Gastroesophageal sphincter (tissue), 4 donors: ENCODE measurements at regions not wholly inside any gene's neighbourhood (a gene's known extent, or its start where the extent isn't known, plus 50 kb on each side); places are given as distances from the start of the nearest gene placed in this dataset.

ENCODE experiments used
- ATAC-seq: fragments of 150-250 bp; one replicate; pipeline ENCODE4 v1.9.1; 2016; ENCODE audit warnings: mild to moderate bottlenecking, moderate library complexity
- H3K27ac ChIP-seq, 4 donors: fragments of 200-600 bp; sonication (generic) in 3 of 4; 1 replicate in 3 of 4; 2 replicates in 1 of 4; pipeline ENCODE4 v1.5.1; 2016 to 2019
- H3K27me3 ChIP-seq: fragments of 200-600 bp; sonication (generic); one replicate; pipeline ENCODE4 v1.5.1; 2019
- H3K36me3 ChIP-seq, 2 donors: fragments of 200-600 bp; sonication (generic); one replicate each; pipeline ENCODE4 v1.5.1; 2019; ENCODE audit warnings: control low read depth in 1 of 2
- H3K4me1 ChIP-seq, 3 donors: fragments of 200-600 bp; sonication (generic); 1 replicate in 2 of 3; 2 replicates in 1 of 3; pipeline ENCODE4 v1.5.1; 2016 to 2019; ENCODE audit warnings: control low read depth in 2 of 3
- H3K4me3 ChIP-seq, 2 donors: fragments of 200-600 bp; sonication (generic); one replicate each; pipeline ENCODE4 v1.5.1; 2019; ENCODE audit warnings: mild to moderate bottlenecking in 1 of 2, moderate library complexity in 1 of 2
- H3K9me3 ChIP-seq, 3 donors: fragments of 200-600 bp; sonication (generic); one replicate each; pipeline ENCODE4 v1.5.1; 2017 to 2019; ENCODE audit warnings: control low read depth in 2 of 3
- EP300 ChIP-seq: sonication (generic); formaldehyde crosslinking; IDR thresholded peaks from one replicate; pipeline ENCODE4 v1.6.1; 2017; ENCODE audit warnings: antibody characterized with exemption, mild to moderate bottlenecking
- POLR2A ChIP-seq, 2 donors: fragments of 450-650 bp; IDR thresholded peaks; one replicate each; pipeline ENCODE4 v1.6.1; 2017; ENCODE audit warnings: antibody characterized with exemption in 2 of 2, mild to moderate bottlenecking in 2 of 2, moderate library complexity in 1 of 2
- POLR2AphosphoS5 ChIP-seq: sonication (generic); formaldehyde crosslinking; IDR thresholded peaks from one replicate; pipeline ENCODE4 v1.6.1; 2017; ENCODE audit warnings: antibody characterized with exemption
- WGBS, 2 donors: methylation state at CpG; one replicate each; pipeline ENCODE4 v1.1.5; 2018; ENCODE audit warnings: low coverage in 1 of 2; 5-methylcytosine and 5-hydroxymethylcytosine counted together
- TF ChIP-seq, protein P1 (sequence below), 4 experiments: fragments of 200-600 bp in 2 of 4; fragments of 450-650 bp in 2 of 4; sonication (generic) in 1 of 4; IDR thresholded peaks; one replicate each; pipeline ENCODE4 v1.5.1; 2017 to 2019; ENCODE audit warnings: antibody characterized with exemption in 4 of 4, mild to moderate bottlenecking in 2 of 4, moderate library complexity in 2 of 4

DNA sequence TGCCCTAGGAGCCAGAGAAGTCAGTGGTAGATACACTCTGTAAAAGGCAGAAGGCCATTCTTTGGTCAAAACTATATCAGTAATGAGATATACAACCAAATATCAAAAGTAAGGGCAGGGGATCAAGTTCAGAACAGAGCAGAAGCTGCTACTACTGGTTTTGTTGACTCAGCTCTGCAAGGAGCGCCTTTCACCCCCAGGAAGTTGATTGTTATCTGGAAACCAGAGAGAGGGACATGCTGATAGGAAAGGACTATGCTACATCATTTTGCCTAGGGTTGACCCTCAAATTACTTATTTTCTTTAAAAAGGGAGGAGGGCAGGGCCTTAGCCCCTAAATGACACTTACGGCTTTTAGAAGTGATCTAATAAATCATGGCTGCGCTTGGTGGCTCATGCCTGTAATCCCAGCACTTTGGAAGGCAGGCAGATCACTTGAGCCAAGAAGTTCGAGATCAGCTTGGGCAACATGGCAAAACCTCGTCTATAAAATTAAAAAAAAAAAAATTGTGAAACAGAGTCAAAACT lies 194.0 kb downstream of the KLHL28 start:
- H3K9me3 ChIP-seq = no peaks in the 10 kb centered on the region
- TF ChIP-seq, protein P1, sequence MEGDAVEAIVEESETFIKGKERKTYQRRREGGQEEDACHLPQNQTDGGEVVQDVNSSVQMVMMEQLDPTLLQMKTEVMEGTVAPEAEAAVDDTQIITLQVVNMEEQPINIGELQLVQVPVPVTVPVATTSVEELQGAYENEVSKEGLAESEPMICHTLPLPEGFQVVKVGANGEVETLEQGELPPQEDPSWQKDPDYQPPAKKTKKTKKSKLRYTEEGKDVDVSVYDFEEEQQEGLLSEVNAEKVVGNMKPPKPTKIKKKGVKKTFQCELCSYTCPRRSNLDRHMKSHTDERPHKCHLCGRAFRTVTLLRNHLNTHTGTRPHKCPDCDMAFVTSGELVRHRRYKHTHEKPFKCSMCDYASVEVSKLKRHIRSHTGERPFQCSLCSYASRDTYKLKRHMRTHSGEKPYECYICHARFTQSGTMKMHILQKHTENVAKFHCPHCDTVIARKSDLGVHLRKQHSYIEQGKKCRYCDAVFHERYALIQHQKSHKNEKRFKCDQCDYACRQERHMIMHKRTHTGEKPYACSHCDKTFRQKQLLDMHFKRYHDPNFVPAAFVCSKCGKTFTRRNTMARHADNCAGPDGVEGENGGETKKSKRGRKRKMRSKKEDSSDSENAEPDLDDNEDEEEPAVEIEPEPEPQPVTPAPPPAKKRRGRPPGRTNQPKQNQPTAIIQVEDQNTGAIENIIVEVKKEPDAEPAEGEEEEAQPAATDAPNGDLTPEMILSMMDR (IDR thresholded peaks at IDR 0.05) = no peak
- TF ChIP-seq POLR2AphosphoS5 (no peak), EP300 (no peak), POLR2A (IDR thresholded peaks at IDR 0.05) (no peak)
- no peaks in the 10 kb centered on the region for H3K27me3 ChIP-seq
- H3K36me3 ChIP-seq = no peaks in the 10 kb centered on the region
- no peak overlapping the region for H3K4me3 ChIP-seq
- no peak for ATAC-seq
- no peaks in the 10 kb centered on the region for H3K4me1 ChIP-seq
- 63 to 65% methylated on average over 4 to 5 of the region's 5 CpGs for WGBS, 2 donors
- no peak overlapping the region for H3K27ac ChIP-seq

DNA sequence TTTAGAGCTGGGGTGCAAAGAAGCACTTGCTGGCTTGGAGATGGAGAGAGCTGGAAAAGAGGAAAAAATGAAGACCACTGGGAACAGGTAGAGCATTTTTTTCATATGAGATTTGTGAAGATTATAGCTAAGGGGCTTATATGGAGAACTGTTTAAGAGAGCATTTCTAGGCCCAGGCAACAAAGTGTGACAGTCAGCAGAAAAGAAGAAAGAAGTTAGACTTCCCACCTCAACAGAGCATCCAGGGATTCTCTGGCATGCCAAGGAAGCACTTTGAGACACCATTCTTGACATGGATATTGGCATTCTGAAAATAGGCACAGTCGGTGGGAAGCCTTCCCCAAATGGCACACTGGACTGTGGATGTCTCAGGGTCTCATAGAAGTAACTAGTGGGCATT lies 195.5 kb downstream of the KLHL28 start:
- 100% methylated on average over 1 of the region's 1 CpG for WGBS, 2 donors
- Histone ChIP-seq H3K36me3 (no peaks in the 10 kb centered on the region), H3K27ac (no peak overlapping the region), H3K4me1 (no peaks in the 10 kb centered on the region), H3K27me3 (no peaks in the 10 kb centered on the region), H3K9me3 (no peaks in the 10 kb centered on the region), H3K4me3 (no peak overlapping the region)
- TF ChIP-seq POLR2AphosphoS5 = no peak
- no peak for TF ChIP-seq POLR2A (IDR thresholded peaks at IDR 0.05)
- no peak for TF ChIP-seq EP300
- TF ChIP-seq, protein P1 (IDR thresholded peaks at IDR 0.05) = no peak
- ATAC-seq = no peak

DNA sequence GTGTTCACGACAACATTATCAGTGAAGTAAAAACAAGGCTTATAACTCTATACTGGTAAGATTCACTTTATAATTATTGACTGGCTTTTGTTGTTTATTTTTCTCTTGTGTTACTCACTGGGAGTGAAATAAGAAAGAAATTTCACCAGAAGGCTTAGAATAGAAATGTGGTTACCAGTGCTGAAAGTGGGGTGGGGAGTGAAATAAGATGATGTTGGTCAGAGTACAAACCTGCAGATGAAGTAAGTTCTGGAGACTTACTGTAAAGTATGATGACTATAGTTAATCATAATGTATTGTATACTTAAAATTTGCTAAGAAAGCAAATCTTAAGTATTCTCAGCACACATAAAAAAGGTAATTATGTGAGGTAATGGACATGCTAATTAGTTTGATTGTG lies 198.4 kb downstream of the KLHL28 start:
- H3K27ac ChIP-seq = no peak overlapping the region
- no peaks in the 10 kb centered on the region for H3K27me3 ChIP-seq
- no peak for TF ChIP-seq POLR2AphosphoS5
- TF ChIP-seq, protein P1 (IDR thresholded peaks at IDR 0.05) = no peak
- no peak for TF ChIP-seq EP300
- TF ChIP-seq POLR2A (IDR thresholded peaks at IDR 0.05) = no peak
- H3K4me1 ChIP-seq = no peaks in the 10 kb centered on the region
- ATAC-seq = no peak
- no peaks in the 10 kb centered on the region for H3K36me3 ChIP-seq
- WGBS, 2 donors = 38 to 78% methylated on average over 1 of the region's 1 CpG
- no peaks in the 10 kb centered on the region for H3K9me3 ChIP-seq
- no peak overlapping the region for H3K4me3 ChIP-seq

DNA sequence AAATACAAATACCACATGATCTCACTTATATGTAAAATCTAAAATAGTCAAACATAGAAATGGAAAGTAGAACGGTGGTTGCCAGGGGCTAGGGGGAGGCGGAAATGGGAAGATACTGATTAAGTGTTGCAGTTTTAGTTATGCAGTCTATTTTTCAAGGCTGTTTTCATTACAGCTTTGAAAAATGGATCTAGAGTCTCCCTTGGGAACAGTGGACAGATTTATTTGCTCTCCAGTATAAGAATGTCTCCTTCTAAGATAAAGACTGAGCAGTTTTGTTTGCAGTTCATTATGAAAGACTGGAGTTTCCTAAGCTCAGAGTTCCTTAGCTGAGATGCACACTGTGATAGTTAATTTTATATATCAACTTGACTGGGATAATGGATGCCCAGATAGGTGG lies 202.5 kb downstream of the KLHL28 start:
- Histone ChIP-seq H3K36me3 (no peaks in the 10 kb centered on the region), H3K9me3 (no peaks in the 10 kb centered on the region), H3K27ac (no peak overlapping the region), H3K27me3 (no peaks in the 10 kb centered on the region), H3K4me3 (no peak overlapping the region), H3K4me1 (no peaks in the 10 kb centered on the region)
- ATAC-seq = no peak
- TF ChIP-seq, protein P1 (IDR thresholded peaks at IDR 0.05) = no peak
- no peak for TF ChIP-seq POLR2A (IDR thresholded peaks at IDR 0.05)
- TF ChIP-seq POLR2AphosphoS5 = no peak
- no peak for TF ChIP-seq EP300
- 31 to 37% methylated on average over 2 of the region's 2 CpGs for WGBS, 2 donors

DNA sequence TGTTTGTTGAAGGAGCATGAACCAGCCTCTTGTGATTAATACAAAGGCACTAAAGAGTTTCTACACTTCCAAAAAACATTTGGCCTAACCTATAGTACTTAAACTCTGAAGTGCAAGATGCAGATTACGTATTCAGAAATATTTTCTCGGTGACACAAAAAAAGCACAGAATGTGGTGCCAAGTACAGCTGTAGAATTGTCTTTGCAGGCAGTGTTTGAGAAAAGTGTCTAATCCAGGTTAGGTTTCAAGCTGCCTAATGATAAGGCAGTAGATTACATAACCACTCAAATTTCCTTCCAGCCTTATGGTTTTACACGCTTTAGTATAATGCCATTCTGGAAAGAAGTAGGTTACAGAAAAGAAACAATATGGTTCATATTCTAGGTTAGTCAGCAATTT lies 205.2 kb downstream of the KLHL28 start:
- 52 to 73% methylated on average over 3 of the region's 3 CpGs for WGBS, 2 donors
- TF ChIP-seq POLR2AphosphoS5 = no peak
- TF ChIP-seq, protein P1 (IDR thresholded peaks at IDR 0.05) = no peak
- TF ChIP-seq EP300 = no peak
- no peak for TF ChIP-seq POLR2A (IDR thresholded peaks at IDR 0.05)
- Histone ChIP-seq H3K27ac (no peak overlapping the region), H3K9me3 (no peaks in the 10 kb centered on the region), H3K27me3 (no peaks in the 10 kb centered on the region), H3K4me3 (no peak overlapping the region), H3K4me1 (no peaks in the 10 kb centered on the region), H3K36me3 (no peaks in the 10 kb centered on the region)
- ATAC-seq = no peak
